ENCODE measurements at regions not wholly inside any gene's neighbourhood (a gene's known extent, or its start where the extent isn't known, plus 50 kb on each side); places are given as distances from the start of the nearest gene placed in this dataset.
"Not testable (repeated sequence)": the region's sequence is repeated elsewhere in the genome, so short reads cannot be mapped to it uniquely, and the experiment has no call there.

GRCh38 chr6:94687255-94687654, 890.1 kb upstream of the MANEA start:
- not testable (repeated sequence) for DNase-seq

GRCh38 chr6:94683409-94683808, 893.9 kb upstream of the MANEA start:
- DNase-seq, result no peak

DNA sequence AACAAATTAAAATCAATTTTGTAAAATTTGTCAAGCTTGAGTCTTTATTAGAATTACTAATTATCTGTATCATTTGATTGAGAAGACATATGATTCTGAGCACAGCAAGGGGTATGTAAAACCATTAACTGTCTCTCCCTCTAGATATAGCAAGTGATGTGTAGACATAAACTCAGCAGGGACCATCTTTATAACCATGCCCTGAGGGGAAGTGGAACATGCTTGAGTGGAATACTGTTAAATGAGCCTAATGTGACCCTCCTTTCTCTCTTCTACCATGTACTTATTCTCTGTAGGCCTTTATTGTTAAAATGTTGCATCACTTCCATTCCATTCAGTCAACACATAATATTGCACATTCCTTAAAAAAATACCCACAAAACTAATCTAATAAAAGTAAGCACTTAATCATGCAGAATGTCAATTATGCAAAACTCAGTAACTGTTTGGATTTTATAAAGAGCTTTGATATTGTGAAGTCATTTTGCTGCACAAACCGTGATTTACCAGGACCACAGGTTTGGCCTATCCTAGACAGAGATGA, 896.6 kb upstream of the MANEA start:
- DNase-seq, result no peak

DNA sequence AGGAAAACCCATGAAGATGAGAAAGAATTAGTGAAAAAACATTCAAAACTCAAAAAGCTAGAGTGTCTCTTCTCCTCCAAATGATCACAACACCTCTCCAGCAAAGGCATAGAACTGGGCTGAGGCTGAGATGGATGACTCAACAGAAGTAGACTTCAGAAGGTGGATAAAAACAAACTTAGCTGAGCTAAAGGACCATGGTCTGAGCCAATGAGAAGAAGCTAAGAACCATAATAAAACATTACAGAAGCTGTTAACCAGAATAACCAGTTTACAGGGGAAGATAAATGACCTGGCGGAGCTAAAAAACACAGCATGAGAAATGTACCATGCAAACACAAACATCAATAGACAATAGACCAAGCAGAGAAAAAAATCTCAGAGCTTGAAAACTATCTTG, 904.1 kb upstream of the MANEA start:
- DNase-seq, result no peak

GRCh38 chr6:94670017-94670416, 907.3 kb upstream of the MANEA start:
- DNase-seq, result no peak

DNA sequence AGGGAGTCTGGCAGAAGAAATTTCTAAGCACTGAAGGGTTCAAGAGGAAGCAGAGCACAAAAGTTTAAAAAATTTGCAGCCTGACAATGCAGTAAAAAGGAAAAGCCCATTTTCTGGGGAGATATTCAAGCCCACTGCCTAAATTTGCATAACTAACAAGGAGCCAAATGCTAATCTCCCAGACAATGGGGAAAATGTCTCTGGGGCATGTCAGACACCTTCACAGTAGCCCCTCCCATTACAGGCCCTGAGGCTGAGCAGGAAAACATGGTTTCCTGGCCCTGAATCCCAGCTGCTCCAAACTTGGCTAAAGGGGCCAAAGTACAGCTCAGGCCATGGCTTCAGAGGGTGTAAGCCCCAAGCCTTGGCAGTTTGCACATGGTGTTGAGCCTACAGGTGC, 908.5 kb upstream of the MANEA start:
- DNase-seq, result no peak

DNA sequence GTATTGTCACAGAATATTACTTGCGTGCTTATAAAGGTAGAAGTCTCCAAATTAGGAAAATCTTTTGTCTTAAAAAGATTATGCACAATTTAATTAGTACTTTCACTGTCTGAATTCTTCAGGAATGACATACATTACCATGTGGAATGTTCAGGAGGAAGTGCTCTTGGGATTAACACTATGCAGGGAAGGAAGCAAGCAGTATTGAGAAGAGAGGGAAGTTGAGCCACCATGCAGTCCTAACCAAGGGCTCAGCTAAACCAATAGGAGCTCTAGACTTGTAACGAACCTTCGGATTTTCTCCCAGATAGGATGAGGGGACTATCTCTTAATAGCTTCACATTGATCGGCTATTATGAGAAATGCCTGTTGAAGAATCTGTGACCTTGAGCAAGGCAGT, 918.4 kb upstream of the MANEA start:
- no peak for DNase-seq

DNA sequence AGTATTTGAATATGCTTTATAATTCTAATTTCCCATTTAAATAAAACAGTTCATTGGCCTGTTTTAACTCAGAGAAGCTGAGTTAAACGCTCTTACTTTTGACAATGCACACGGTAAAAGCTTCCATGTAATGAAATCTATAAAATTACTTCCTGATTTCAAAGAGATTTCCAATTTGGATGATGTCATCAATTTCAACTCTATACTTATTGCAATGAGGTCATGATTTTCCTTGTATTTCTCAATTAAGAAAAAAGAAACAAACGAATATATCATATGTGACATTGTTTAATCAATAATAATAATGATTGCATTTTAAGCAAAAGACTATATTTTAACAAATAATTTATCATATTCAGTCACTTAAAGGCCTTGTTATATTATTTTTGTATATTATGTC, 926.1 kb upstream of the MANEA start:
- DNase-seq, result no peak

- no peak for DNase-seq
Observed at GRCh38 chr6:94645191-94645590, 932.1 kb upstream of the MANEA start.

- no peak for DNase-seq
Observed at GRCh38 chr6:94639564-94639963, 937.8 kb upstream of the MANEA start.

DNA sequence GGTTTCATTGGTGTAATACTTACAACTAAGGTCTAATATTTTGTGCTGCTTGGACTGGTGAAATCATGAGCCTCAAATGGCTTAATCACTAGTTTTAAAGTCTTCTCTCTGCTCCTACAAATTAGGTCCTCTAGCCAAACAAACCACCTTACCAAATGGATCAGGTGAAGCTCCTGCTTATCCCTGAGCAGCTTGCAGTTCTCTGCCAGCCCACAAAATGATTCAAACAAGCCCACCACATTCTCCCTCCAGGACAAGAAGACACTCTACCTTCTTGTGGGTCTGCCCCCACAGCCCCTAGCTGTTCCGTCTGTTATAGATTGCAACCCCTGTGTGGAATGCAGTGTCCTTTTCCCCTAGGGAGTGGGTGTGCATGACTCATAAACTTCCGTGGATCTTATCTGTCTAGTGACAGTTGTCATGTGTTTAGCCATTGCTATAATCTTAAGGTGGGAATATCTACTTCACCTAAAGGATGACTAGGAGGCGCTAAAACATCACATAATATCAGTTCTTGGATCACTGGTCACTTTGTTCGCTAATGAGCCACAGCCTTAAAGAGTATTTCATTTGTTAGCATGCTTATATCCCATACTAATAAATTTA, 940.5 kb upstream of the MANEA start:
- DNase-seq, result no peak

- no peak for DNase-seq
Observed at GRCh38 chr6:94623586-94623985, 953.7 kb upstream of the MANEA start.

- no peak for DNase-seq
Observed at GRCh38 chr6:94622783-94623182, 954.6 kb upstream of the MANEA start.

- DNase-seq, result no peak
Observed at GRCh38 chr6:94600636-94601035, 976.7 kb upstream of the MANEA start.

DNA sequence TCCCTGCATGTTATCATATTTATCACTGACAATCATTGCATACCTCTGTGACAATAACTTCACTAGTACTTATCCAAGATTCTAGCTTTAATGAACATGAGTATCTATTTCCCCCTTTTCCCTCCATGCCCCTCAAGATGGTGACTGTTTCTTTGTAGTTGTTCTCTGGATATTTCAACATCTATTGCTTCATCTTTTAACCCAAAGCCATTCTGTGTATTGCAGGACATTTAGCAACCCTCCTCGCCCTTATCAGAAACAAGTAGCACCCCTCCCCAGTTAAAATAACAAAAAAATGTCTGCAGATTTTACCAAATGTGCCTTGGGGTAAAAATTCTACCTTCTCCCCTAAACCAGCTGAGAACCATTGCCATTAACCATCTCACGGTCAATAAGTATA, 979.8 kb upstream of the MANEA start:
- no peak for DNase-seq

DNA sequence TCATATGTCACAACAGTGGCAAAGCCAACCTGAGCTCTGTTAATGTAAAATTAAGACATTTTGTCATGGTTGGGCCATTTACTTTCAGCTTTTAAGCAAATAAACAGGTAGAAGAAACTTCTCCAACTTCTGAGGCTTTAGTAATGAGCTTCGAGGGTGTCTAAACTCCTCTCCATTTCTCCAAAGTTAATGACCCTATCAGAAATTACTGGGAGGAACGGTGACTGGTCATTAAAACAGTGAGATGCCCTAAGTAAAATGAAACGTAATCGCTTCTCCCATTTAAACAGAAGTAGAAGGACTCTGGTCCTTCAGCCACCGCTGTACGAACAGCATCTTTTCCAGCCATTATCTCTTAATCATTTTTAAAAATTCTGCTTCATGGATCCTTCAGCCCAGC, 986.9 kb upstream of the MANEA start:
- DNase-seq, result no peak

- DNase-seq, result no peak
Observed at GRCh38 chr6:94588301-94588700, 989.0 kb upstream of the MANEA start.

GRCh38 chr6:94584211-94584610, 993.1 kb upstream of the MANEA start:
- DNase-seq, result no peak

DNA sequence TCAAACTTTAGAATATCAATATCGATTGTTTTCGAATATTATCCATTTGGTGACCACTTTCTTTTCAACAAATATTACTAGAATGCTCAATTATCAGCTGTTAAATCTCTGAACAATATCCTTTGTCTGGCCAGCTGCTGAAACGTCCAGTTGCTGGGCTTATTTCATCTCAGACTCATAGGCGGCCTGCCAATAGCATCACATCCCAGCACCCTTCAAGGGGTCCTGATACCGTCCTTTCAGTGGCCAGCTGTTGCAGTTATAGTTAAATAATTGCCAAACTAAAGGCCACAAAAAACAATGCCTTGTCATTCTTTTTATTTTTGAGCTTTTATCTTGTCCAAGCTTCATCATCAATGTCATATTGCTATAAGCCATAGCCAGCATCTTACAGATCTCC, 1006.8 kb upstream of the MANEA start:
- no peak for DNase-seq

GRCh38 chr6:94562846-94563245, 1014.5 kb upstream of the MANEA start:
- DNase-seq, result no peak

DNA sequence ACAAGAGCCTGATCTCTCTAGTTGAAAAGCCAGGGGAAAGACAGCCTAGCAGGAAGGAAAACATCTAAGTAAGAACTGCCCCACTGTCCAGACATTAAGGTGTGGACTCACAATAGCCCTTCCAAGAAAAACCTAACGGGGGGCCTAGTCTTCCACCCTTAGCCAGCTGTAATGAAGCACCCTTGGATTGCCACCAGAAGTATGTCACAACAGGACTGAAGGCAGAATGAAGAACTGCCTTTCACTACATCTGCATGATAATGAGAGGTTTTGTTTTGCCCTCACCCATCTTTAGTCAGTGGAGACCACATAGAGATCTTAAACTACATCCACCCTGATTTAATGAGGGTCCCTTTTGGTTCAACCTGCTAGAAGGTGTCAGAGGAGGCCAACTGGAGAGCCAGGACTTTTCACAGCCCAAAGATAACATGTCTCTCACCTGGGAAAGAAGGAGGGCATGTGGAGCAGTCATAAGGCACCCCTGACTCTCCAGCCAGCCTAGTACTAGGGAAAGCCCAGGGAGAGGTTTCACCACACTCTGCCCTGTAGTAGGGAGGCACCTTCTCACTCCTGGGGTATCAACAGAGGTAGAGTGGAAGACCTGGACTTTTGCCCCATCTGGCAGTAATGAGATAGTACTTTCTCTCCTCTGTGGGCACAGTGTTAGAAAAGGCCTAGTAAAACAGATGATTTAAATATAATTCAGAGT, 1017.4 kb upstream of the MANEA start:
- no peak for DNase-seq

DNA sequence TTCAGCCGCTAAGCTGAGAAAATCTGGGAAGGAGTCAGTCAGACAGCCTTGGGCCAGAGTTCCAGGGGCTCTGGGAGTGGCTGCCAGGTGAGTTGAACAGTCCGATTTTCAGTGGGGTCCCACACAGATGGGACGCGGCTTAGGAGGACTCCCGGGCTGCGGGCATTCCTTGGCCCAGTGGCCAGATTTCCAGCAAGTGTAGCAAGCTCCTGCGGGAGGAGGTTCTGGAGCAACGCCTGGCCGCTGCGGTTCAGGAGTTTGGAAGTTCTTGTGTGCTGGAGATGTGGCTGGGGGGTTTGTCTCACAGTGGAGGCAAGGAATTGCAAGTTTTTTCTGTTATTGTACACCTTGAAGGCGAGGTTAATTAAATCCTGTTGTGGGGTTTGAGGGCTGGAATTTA, 1020.1 kb upstream of the MANEA start:
- DNase-seq, result not testable (repeated sequence)

- DNase-seq, result no peak
Observed at GRCh38 chr6:94548201-94548600, 1029.1 kb upstream of the MANEA start.

DNA sequence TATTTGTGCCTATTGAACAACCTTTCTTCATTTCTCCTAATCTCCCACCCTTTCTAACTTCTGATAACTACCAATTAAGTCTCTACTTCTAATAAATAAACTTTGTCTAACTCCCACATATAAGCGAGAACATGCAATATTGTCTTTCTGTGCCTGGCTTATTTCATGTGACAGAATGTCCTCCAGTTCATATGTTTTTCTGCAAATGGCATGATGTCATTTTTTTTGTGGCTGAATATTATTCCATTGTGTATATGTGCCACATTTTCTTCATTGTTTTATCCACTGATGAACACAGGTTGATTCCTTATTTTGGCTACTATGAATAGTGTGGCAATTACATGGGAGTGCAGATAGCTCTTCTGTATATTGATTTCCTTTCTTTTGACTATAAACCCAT, 1041.5 kb upstream of the MANEA start:
- DNase-seq, result no peak

Data from right forelimb (tissue), 1 donor.